ENCODE measurements at regions not wholly inside any gene's neighbourhood (a gene's known extent, or its start where the extent isn't known, plus 50 kb on each side); places are given as distances from the start of the nearest gene placed in this dataset.

- H3K4me1 Mint-ChIP-seq (ENCODE audit: low read depth) = no peaks in the 10 kb centered on the region
Observed at GRCh38 chr18:4587204-4587603, 132.1 kb upstream of the DLGAP1 start.

GRCh38 chr18:4586731-4587130 lies 131.6 kb upstream of the DLGAP1 start:
- Mint-ChIP-seq H3K27ac (no peak overlapping the region), H3K36me3 (ENCODE audit: low read depth) (no peaks in the 10 kb centered on the region), H3K9me3 (peaks cover 35% of the 10 kb centered on the region), H3K4me1 (ENCODE audit: low read depth) (no peaks in the 10 kb centered on the region), H3K27me3 (no peaks in the 10 kb centered on the region), H3K4me3 (no peak overlapping the region)
- intact Hi-C loops (cut with micrococcal nuclease) = no loop called here

More at GRCh38 chr18:4587204-4587603, 132.1 kb upstream of the DLGAP1 start:
- no peaks in the 10 kb centered on the region for H3K27me3 Mint-ChIP-seq
- H3K9me3 Mint-ChIP-seq = peaks cover 31% of the 10 kb centered on the region
- no peaks in the 10 kb centered on the region for H3K36me3 Mint-ChIP-seq (ENCODE audit: low read depth)
- no peak overlapping the region for H3K4me3 Mint-ChIP-seq
- intact Hi-C loops (cut with micrococcal nuclease) = no loop called here
- no peak overlapping the region for H3K27ac Mint-ChIP-seq

- intact Hi-C loops (cut with micrococcal nuclease) = no loop called here
- Mint-ChIP-seq H3K27me3 (no peaks in the 10 kb centered on the region), H3K36me3 (ENCODE audit: low read depth) (no peaks in the 10 kb centered on the region), H3K9me3 (peaks cover 64% of the 10 kb centered on the region), H3K27ac (no peak overlapping the region), H3K4me3 (no peak overlapping the region), H3K4me1 (ENCODE audit: low read depth) (no peaks in the 10 kb centered on the region)
Observed at GRCh38 chr18:4582431-4583335, 127.6 kb upstream of the DLGAP1 start.

GRCh38 chr18:4581966-4582365 lies 126.9 kb upstream of the DLGAP1 start:
- H3K27me3 Mint-ChIP-seq = no peaks in the 10 kb centered on the region
- peaks cover 71% of the 10 kb centered on the region for H3K9me3 Mint-ChIP-seq
- no peak overlapping the region for H3K4me3 Mint-ChIP-seq
- no peak overlapping the region for H3K27ac Mint-ChIP-seq
- H3K4me1 Mint-ChIP-seq (ENCODE audit: low read depth) = no peaks in the 10 kb centered on the region
- H3K36me3 Mint-ChIP-seq (ENCODE audit: low read depth) = no peaks in the 10 kb centered on the region
- intact Hi-C loops (cut with micrococcal nuclease) = no loop called here

- no peak overlapping the region for H3K27ac Mint-ChIP-seq
- H3K9me3 Mint-ChIP-seq = peaks cover 84% of the 10 kb centered on the region
- intact Hi-C loops (cut with micrococcal nuclease) = no loop called here
- H3K4me1 Mint-ChIP-seq (ENCODE audit: low read depth) = no peaks in the 10 kb centered on the region
- no peaks in the 10 kb centered on the region for H3K27me3 Mint-ChIP-seq
- no peak overlapping the region for H3K4me3 Mint-ChIP-seq
- H3K36me3 Mint-ChIP-seq (ENCODE audit: low read depth) = no peaks in the 10 kb centered on the region
Observed at GRCh38 chr18:4578449-4578848, 123.3 kb upstream of the DLGAP1 start.

GRCh38 chr18:4573735-4574134 lies 118.6 kb upstream of the DLGAP1 start:
- Mint-ChIP-seq H3K27me3 (no peaks in the 10 kb centered on the region), H3K27ac (no peak overlapping the region), H3K9me3 (peaks cover 66% of the 10 kb centered on the region), H3K36me3 (ENCODE audit: low read depth) (no peaks in the 10 kb centered on the region), H3K4me1 (ENCODE audit: low read depth) (no peaks in the 10 kb centered on the region), H3K4me3 (no peak overlapping the region)
- intact Hi-C loops (cut with micrococcal nuclease) = no loop called here

GRCh38 chr18:4557502-4557901 lies 102.4 kb upstream of the DLGAP1 start:
- no peaks in the 10 kb centered on the region for H3K36me3 Mint-ChIP-seq (ENCODE audit: low read depth)
- H3K4me3 Mint-ChIP-seq = no peak overlapping the region
- intact Hi-C loops (cut with micrococcal nuclease) = no loop called here
- H3K9me3 Mint-ChIP-seq = peaks cover 23% of the 10 kb centered on the region
- no peak overlapping the region for H3K27ac Mint-ChIP-seq
- H3K27me3 Mint-ChIP-seq = no peaks in the 10 kb centered on the region
- no peaks in the 10 kb centered on the region for H3K4me1 Mint-ChIP-seq (ENCODE audit: low read depth)

- H3K36me3 Mint-ChIP-seq (ENCODE audit: low read depth) = no peaks in the 10 kb centered on the region
- no peak overlapping the region for H3K27ac Mint-ChIP-seq
- H3K4me1 Mint-ChIP-seq (ENCODE audit: low read depth) = no peaks in the 10 kb centered on the region
- intact Hi-C loops (cut with micrococcal nuclease) = loop anchor here (5.0 kb wide), 1 partner anchor 39 kb away; no protein-coding TSS in a partner anchor
- H3K9me3 Mint-ChIP-seq = peaks cover under 1% of the 10 kb centered on the region
- H3K27me3 Mint-ChIP-seq = no peaks in the 10 kb centered on the region
- no peak overlapping the region for H3K4me3 Mint-ChIP-seq
Observed at GRCh38 chr18:4551001-4551360, 95.9 kb upstream of the DLGAP1 start.

GRCh38 chr18:4549164-4549872 lies 94.2 kb upstream of the DLGAP1 start:
- no peak overlapping the region for H3K27ac Mint-ChIP-seq
- no peaks in the 10 kb centered on the region for H3K4me1 Mint-ChIP-seq (ENCODE audit: low read depth)
- no peak overlapping the region for H3K4me3 Mint-ChIP-seq
- peaks cover 12% of the 10 kb centered on the region for H3K9me3 Mint-ChIP-seq
- no peaks in the 10 kb centered on the region for H3K27me3 Mint-ChIP-seq
- intact Hi-C loops (cut with micrococcal nuclease) = no loop called here
- H3K36me3 Mint-ChIP-seq (ENCODE audit: low read depth) = no peaks in the 10 kb centered on the region

- no peaks in the 10 kb centered on the region for H3K36me3 Mint-ChIP-seq (ENCODE audit: low read depth)
- H3K9me3 Mint-ChIP-seq = peaks cover 17% of the 10 kb centered on the region
- no peak overlapping the region for H3K4me3 Mint-ChIP-seq
- no peaks in the 10 kb centered on the region for H3K4me1 Mint-ChIP-seq (ENCODE audit: low read depth)
- H3K27me3 Mint-ChIP-seq = no peaks in the 10 kb centered on the region
- intact Hi-C loops (cut with micrococcal nuclease) = no loop called here
- H3K27ac Mint-ChIP-seq = no peak overlapping the region
Observed at GRCh38 chr18:4547126-4547525, 92.0 kb upstream of the DLGAP1 start.

- intact Hi-C loops (cut with micrococcal nuclease) = no loop called here
- Mint-ChIP-seq H3K4me3 (no peak overlapping the region), H3K27me3 (no peaks in the 10 kb centered on the region), H3K36me3 (ENCODE audit: low read depth) (no peaks in the 10 kb centered on the region), H3K9me3 (peaks cover 30% of the 10 kb centered on the region), H3K4me1 (ENCODE audit: low read depth) (no peaks in the 10 kb centered on the region), H3K27ac (no peak overlapping the region)
Observed at GRCh38 chr18:4544142-4544541, 89.0 kb upstream of the DLGAP1 start.

GRCh38 chr18:4543711-4544110 lies 88.6 kb upstream of the DLGAP1 start:
- H3K9me3 Mint-ChIP-seq = peaks cover 34% of the 10 kb centered on the region
- intact Hi-C loops (cut with micrococcal nuclease) = no loop called here
- H3K4me1 Mint-ChIP-seq (ENCODE audit: low read depth) = no peaks in the 10 kb centered on the region

GRCh38 chr18:4541588-4541987 lies 86.5 kb upstream of the DLGAP1 start:
- H3K27me3 Mint-ChIP-seq = no peaks in the 10 kb centered on the region
- H3K27ac Mint-ChIP-seq = no peak overlapping the region
- H3K36me3 Mint-ChIP-seq (ENCODE audit: low read depth) = no peaks in the 10 kb centered on the region
- intact Hi-C loops (cut with micrococcal nuclease) = no loop called here
- H3K4me3 Mint-ChIP-seq = no peak overlapping the region
- no peaks in the 10 kb centered on the region for H3K4me1 Mint-ChIP-seq (ENCODE audit: low read depth)
- peaks cover 56% of the 10 kb centered on the region for H3K9me3 Mint-ChIP-seq

More at GRCh38 chr18:4543711-4544110, 88.6 kb upstream of the DLGAP1 start:
- Mint-ChIP-seq H3K4me3 (no peak overlapping the region), H3K27ac (no peak overlapping the region), H3K27me3 (no peaks in the 10 kb centered on the region), H3K36me3 (ENCODE audit: low read depth) (no peaks in the 10 kb centered on the region)

- no peaks in the 10 kb centered on the region for H3K4me1 Mint-ChIP-seq (ENCODE audit: low read depth)
Observed at GRCh38 chr18:4536447-4536846, 81.3 kb upstream of the DLGAP1 start.

More at GRCh38 chr18:4536447-4536846, 81.3 kb upstream of the DLGAP1 start:
- Mint-ChIP-seq H3K36me3 (ENCODE audit: low read depth) (no peaks in the 10 kb centered on the region), H3K27me3 (no peaks in the 10 kb centered on the region), H3K4me3 (no peak overlapping the region), H3K9me3 (peaks cover 82% of the 10 kb centered on the region), H3K27ac (no peak overlapping the region)
- intact Hi-C loops (cut with micrococcal nuclease) = no loop called here

All from dendritic cell treated with granulocyte-macrophage colony-stimulating factor and Interleukin-4, amounts not matched to agents 40 ng/mL and 50 ng/mL, for 4 days (primary cell).